ENCODE measurements at regions not wholly inside any gene's neighbourhood (a gene's known extent, or its start where the extent isn't known, plus 50 kb on each side); places are given as distances from the start of the nearest gene placed in this dataset.
"Not testable (repeated sequence)": the region's sequence is repeated elsewhere in the genome, so short reads cannot be mapped to it uniquely, and the experiment has no call there.

DNA sequence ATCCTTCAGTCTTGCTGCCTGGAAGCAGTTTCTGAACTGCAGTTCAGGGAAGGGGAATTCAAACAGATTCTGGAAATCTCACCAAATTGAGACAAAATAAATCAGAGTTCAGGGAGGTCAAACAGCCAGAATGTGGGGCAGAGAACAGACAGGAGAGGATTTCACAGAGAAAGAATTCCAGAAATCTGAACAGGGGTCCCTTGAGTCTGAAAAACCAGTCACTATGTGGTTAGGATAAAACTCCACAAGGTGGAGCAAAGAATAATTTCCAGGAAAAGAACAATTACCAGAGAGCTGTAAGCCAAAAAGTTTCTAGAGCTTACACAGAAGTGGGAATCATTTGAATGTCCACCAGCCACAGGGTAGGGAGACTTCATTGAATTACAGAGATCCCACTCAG, 84.7 kb downstream of the URB2 start:
- Histone ChIP-seq H3K27me3 (ENCODE audit: low read depth, low read length) (no peaks in the 10 kb centered on the region), H3K36me3 (ENCODE audit: control insufficient read depth in 1 of 2, insufficient read depth in 2 of 2, low read length in 2 of 2) (no peaks in the 10 kb centered on the region), H3K4me1 (ENCODE audit: control insufficient read depth in 1 of 2, insufficient read depth in 2 of 2, low read length in 2 of 2) (no peaks in the 10 kb centered on the region), H3K9me3 (ENCODE audit: control insufficient read depth in 1 of 2, low read length in 2 of 2) (peaks cover 0 to 2% of the 10 kb centered on the region in 2 donors), H3K27ac (ENCODE audit: low read length) (no peak overlapping the region), H3K4me3 (ENCODE audit: low read depth in 1 of 2, low read length in 2 of 2) (no peak overlapping the region)

DNA sequence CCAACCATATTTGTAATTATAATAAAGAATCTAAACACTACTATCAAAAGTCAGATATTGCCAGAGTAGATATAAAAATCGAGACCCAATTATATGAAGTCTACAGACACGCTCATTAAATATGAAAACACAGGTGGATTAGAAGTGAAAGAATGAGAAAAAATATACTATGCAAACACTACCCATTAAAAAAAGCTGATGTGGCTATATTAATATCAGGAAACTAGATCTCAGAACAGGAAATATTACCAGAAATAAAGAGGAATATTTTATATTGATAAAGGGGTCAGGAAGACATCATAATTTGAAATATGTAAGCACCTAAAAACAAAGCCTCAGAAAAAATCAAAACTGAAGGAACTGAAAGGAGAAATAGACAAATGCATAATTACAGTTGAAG, 88.3 kb downstream of the URB2 start:
- H3K4me3 ChIP-seq (ENCODE audit: low read depth in 1 of 2, low read length in 2 of 2), result no peak overlapping the region
- no peaks in the 10 kb centered on the region for H3K9me3 ChIP-seq (ENCODE audit: control insufficient read depth in 1 of 2, low read length in 2 of 2)
- H3K27ac ChIP-seq (ENCODE audit: low read length), result no peak overlapping the region
- H3K4me1 ChIP-seq (ENCODE audit: control insufficient read depth in 1 of 2, insufficient read depth in 2 of 2, low read length in 2 of 2), result no peaks in the 10 kb centered on the region
- no peaks in the 10 kb centered on the region for H3K36me3 ChIP-seq (ENCODE audit: control insufficient read depth in 1 of 2, insufficient read depth in 2 of 2, low read length in 2 of 2)
- H3K27me3 ChIP-seq (ENCODE audit: low read depth, low read length), result no peaks in the 10 kb centered on the region

DNA sequence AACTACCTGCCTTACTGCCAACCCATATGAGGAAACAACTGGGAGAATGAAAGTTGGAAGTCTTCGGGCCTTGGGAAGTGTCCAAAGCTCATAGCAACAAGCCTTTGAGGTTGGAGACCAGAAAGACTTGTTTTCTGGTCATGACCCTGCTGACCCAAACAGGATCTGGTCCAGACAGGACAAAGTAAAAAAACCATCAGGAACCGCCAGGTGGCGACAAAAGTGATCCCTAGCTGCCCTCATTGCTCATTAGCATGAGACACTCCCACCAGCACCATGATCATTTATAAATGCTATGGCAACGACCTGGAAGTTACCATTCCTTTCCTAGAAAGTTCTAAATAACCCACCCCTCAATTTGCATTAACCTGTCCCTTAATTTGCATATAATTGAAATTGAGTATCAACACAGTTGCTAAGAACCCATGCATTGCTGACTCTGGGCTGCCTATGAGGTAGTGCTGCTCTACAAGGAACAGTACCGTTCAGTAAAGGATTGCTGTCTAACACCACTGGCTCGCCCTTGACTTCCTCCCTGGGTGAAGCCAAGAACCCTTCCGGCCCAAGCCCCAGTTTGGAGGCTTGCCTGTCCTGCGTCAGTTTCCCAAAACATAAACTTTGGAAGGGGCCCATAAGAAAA, 89.0 kb downstream of the URB2 start:
- Histone ChIP-seq H3K4me1 (ENCODE audit: control insufficient read depth in 1 of 2, insufficient read depth in 2 of 2, low read length in 2 of 2) (no peaks in the 10 kb centered on the region), H3K36me3 (ENCODE audit: control insufficient read depth in 1 of 2, insufficient read depth in 2 of 2, low read length in 2 of 2) (no peaks in the 10 kb centered on the region), H3K4me3 (ENCODE audit: low read depth in 1 of 2, low read length in 2 of 2) (no peak overlapping the region), H3K9me3 (ENCODE audit: control insufficient read depth in 1 of 2, low read length in 2 of 2) (no peaks in the 10 kb centered on the region), H3K27ac (ENCODE audit: low read length) (no peak overlapping the region), H3K27me3 (ENCODE audit: low read depth, low read length) (no peaks in the 10 kb centered on the region)

DNA sequence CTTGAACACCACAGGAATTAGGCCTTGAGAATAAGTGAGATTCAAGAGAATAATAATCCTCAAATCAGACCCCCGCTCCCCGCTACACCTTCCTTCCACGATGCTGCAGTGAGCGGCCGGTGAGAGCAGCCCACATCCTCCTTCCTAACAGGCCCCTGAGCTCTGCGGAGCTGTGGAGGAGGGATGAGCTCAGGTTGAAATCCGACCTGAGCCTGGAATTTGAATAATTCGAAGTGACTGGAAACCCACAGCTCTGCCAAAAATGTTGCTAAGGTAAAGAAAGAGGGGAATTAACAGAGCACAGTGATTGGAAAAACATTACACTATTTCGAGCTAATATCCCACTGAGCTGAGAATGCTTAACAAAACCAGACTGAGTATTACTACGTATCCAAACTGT, 90.0 kb downstream of the URB2 start:
- H3K36me3 ChIP-seq (ENCODE audit: control insufficient read depth in 1 of 2, insufficient read depth in 2 of 2, low read length in 2 of 2), result no peaks in the 10 kb centered on the region
- no peaks in the 10 kb centered on the region for H3K27me3 ChIP-seq (ENCODE audit: low read depth, low read length)
- no peak overlapping the region for H3K4me3 ChIP-seq (ENCODE audit: low read depth in 1 of 2, low read length in 2 of 2)
- H3K9me3 ChIP-seq (ENCODE audit: control insufficient read depth in 1 of 2, low read length in 2 of 2), result no peaks in the 10 kb centered on the region
- H3K27ac ChIP-seq (ENCODE audit: low read length), result no peak overlapping the region
- no peaks in the 10 kb centered on the region for H3K4me1 ChIP-seq (ENCODE audit: control insufficient read depth in 1 of 2, insufficient read depth in 2 of 2, low read length in 2 of 2)

DNA sequence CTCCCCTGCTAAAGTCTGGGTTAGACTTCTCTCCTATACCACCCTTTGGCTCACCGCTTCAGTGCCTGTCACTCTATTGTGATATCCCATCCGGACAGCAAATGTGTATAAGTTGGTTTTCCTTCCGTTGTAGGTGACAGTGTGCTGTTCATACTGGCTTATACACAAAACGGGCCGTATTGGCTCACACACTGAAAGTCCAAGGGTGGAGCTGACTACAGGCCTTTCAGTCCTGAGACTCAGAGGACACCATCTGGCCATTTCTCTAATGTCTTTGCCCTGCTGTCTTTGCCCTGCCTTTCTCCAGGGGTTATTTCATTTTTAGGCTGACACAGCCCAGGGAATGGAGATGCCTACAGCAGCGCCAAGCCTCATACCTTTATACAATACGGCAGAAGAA, 90.7 kb downstream of the URB2 start:
- H3K4me1 ChIP-seq (ENCODE audit: control insufficient read depth in 1 of 2, insufficient read depth in 2 of 2, low read length in 2 of 2), result no peaks in the 10 kb centered on the region
- no peaks in the 10 kb centered on the region for H3K36me3 ChIP-seq (ENCODE audit: control insufficient read depth in 1 of 2, insufficient read depth in 2 of 2, low read length in 2 of 2)
- no peaks in the 10 kb centered on the region for H3K27me3 ChIP-seq (ENCODE audit: low read depth, low read length)
- H3K9me3 ChIP-seq (ENCODE audit: control insufficient read depth in 1 of 2, low read length in 2 of 2), result peaks cover 0 to 3% of the 10 kb centered on the region in 2 donors
- no peak overlapping the region for H3K27ac ChIP-seq (ENCODE audit: low read length)
- no peak overlapping the region for H3K4me3 ChIP-seq (ENCODE audit: low read depth in 1 of 2, low read length in 2 of 2)

DNA sequence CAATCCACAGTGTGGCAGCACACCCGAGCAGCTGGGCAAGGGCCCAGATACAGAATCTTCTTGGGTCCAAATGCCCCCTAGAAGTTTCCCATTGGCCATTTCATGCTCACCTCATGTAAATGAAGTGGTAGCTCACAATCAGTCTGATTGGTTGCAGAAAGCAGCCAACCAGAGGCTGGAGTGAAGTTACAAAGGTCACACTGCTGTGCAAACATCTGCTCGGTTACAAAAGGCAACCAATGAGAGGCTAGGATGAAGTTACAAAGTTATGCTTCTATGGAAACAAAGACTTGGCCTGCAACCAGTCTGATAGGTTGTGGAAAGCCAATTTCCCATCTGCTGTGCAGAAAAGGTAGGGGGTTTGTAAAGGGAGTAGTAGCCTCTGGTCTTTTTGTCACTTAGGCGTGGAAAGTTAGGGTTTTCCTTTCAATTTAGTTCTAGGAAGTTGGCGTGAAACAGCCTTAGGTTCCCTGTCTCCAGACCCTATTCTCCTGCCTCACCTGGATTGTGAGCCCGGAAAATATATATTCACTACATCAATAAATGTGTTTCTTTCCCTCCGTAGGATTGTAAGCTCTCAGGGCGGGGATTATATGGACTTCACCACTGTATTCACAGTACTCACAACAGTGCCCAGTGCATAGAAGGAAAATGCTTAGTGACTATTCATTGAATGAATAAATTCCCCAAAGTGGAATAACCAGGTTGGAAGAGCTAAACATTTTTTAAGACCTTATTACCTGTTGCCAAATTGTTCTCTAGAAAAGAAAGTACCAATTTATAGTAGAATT, 91.9 kb downstream of the URB2 start:
- Histone ChIP-seq H3K4me1 (ENCODE audit: control insufficient read depth in 1 of 2, insufficient read depth in 2 of 2, low read length in 2 of 2) (no peaks in the 10 kb centered on the region), H3K9me3 (ENCODE audit: control insufficient read depth in 1 of 2, low read length in 2 of 2) (peaks cover 0 to 5% of the 10 kb centered on the region in 2 donors), H3K4me3 (ENCODE audit: low read depth in 1 of 2, low read length in 2 of 2) (no peak overlapping the region), H3K27me3 (ENCODE audit: low read depth, low read length) (no peaks in the 10 kb centered on the region), H3K27ac (ENCODE audit: low read length) (no peak overlapping the region), H3K36me3 (ENCODE audit: control insufficient read depth in 1 of 2, insufficient read depth in 2 of 2, low read length in 2 of 2) (no peaks in the 10 kb centered on the region)

DNA sequence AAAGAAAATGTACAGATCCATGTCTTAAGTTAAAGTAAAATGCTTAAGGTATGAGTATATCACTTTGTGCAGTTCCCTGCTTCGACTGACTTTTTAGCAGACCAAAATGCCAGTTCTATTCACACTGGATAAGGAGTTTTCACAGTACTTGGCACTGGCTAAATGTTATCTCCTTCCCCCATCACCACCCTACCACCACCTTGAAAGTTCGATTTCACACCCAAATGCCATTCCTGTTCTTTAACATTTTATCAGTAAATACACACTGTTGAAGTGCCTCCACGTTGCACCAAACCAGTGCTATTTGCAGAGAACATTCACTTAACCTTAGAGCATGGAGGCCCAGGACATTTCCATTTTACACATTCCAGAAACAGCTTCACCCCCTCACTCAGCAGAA, 100.0 kb downstream of the URB2 start:
- Histone ChIP-seq H3K9me3 (ENCODE audit: control insufficient read depth in 1 of 2, low read length in 2 of 2) (peaks cover 0 to 5% of the 10 kb centered on the region in 2 donors), H3K4me1 (ENCODE audit: control insufficient read depth in 1 of 2, insufficient read depth in 2 of 2, low read length in 2 of 2) (no peaks in the 10 kb centered on the region), H3K36me3 (ENCODE audit: control insufficient read depth in 1 of 2, insufficient read depth in 2 of 2, low read length in 2 of 2) (no peaks in the 10 kb centered on the region), H3K27ac (ENCODE audit: low read length) (no peak overlapping the region), H3K4me3 (ENCODE audit: low read depth in 1 of 2, low read length in 2 of 2) (no peak overlapping the region), H3K27me3 (ENCODE audit: low read depth, low read length) (no peaks in the 10 kb centered on the region)

DNA sequence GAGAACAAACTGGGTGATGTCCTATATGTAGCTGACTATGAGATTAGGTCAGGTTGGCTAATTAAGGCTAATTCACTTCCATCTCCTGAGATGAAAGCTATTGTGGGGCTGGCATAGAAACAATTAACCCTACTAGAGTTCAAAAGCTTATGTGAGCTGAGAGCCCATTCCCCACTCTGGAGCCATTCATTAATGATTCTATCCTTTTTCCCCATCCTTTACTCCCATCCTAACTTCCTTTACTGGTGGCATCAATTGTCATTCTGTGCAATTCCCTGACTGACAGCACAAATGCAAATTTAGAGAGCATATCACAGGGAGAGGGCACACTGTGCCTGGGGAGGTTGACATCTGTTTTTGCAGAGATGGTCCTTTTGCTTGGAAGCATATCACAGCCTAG, 103.9 kb downstream of the URB2 start:
- Histone ChIP-seq H3K4me3 (ENCODE audit: low read depth in 1 of 2, low read length in 2 of 2) (no peak overlapping the region), H3K27ac (ENCODE audit: low read length) (no peak overlapping the region), H3K9me3 (ENCODE audit: control insufficient read depth in 1 of 2, low read length in 2 of 2) (no peaks in the 10 kb centered on the region), H3K36me3 (ENCODE audit: control insufficient read depth in 1 of 2, insufficient read depth in 2 of 2, low read length in 2 of 2) (no peaks in the 10 kb centered on the region), H3K4me1 (ENCODE audit: control insufficient read depth in 1 of 2, insufficient read depth in 2 of 2, low read length in 2 of 2) (no peaks in the 10 kb centered on the region), H3K27me3 (ENCODE audit: low read depth, low read length) (no peaks in the 10 kb centered on the region)

DNA sequence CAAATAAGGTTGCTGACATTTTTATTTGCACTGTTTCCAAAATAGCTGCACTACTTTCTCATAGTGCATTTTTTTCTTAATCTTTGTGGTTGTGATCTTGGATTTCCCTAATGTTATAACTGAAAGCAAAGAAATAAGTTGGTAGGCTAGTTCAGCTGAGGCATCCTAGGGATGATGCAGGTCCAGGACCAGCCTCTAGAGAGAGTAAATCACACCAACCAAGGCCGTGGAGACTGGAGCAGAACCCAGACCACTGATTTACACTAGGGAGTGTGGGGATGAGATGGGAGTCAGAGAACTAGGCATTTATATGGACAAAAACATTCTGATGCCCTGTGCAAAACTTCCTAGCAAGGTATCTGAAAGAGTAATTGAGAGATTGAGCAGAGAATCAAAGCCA, 104.5 kb downstream of the URB2 start:
- no peaks in the 10 kb centered on the region for H3K4me1 ChIP-seq (ENCODE audit: control insufficient read depth in 1 of 2, insufficient read depth in 2 of 2, low read length in 2 of 2)
- no peaks in the 10 kb centered on the region for H3K9me3 ChIP-seq (ENCODE audit: control insufficient read depth in 1 of 2, low read length in 2 of 2)
- H3K27me3 ChIP-seq (ENCODE audit: low read depth, low read length), result no peaks in the 10 kb centered on the region

DNA sequence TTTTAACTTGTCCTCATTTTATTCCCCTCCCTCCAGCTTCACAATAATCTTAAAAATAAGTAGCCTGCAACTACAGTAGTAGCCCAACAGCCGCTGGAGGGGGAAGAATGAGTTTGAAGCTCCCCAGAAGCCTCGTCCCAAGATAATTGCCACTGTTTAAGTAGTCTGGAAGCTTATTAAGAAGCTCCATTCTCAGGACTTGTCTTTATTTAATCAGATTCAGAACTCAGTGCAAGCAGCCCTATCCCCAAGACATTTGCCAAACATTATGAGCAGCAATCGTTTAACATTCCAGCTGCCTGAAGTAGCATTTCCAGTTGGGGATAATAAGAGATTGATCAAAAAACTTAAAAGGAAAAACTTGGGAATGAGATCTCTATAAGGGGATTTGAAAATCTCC, 106.0 kb downstream of the URB2 start:
- H3K36me3 ChIP-seq (ENCODE audit: control insufficient read depth in 1 of 2, insufficient read depth in 2 of 2, low read length in 2 of 2), result no peaks in the 10 kb centered on the region
- no peak overlapping the region for H3K4me3 ChIP-seq (ENCODE audit: low read depth in 1 of 2, low read length in 2 of 2)

More for the DNA sequence above, 104.5 kb downstream of the URB2 start:
- Histone ChIP-seq H3K4me3 (ENCODE audit: low read depth in 1 of 2, low read length in 2 of 2) (no peak overlapping the region), H3K36me3 (ENCODE audit: control insufficient read depth in 1 of 2, insufficient read depth in 2 of 2, low read length in 2 of 2) (no peaks in the 10 kb centered on the region), H3K27ac (ENCODE audit: low read length) (no peak overlapping the region)

DNA sequence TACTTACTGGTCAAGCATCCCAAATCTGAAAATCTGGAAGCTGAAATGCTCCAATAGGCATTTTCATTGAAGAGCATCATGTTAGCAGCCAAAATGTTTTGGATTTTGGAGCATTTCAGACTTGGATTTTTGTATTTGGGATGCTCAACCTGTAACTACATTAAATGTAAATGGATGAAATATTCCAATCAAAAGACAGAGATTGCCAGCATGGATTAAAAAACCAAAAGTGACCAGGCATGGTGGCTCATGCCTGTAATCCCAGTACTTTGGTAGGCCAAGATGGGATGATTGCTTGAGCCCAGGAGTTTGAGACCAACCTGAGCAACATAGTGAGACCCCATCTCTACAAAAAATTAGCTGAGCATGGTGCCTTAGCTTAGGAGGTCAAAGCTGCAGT, 110.3 kb downstream of the URB2 start:
- Histone ChIP-seq H3K36me3 (ENCODE audit: control insufficient read depth in 1 of 2, insufficient read depth in 2 of 2, low read length in 2 of 2) (no peaks in the 10 kb centered on the region), H3K4me1 (ENCODE audit: control insufficient read depth in 1 of 2, insufficient read depth in 2 of 2, low read length in 2 of 2) (no peaks in the 10 kb centered on the region), H3K27ac (ENCODE audit: low read length) (no peak overlapping the region), H3K4me3 (ENCODE audit: low read depth in 1 of 2, low read length in 2 of 2) (no peak overlapping the region), H3K9me3 (ENCODE audit: control insufficient read depth in 1 of 2, low read length in 2 of 2) (peaks cover 7 to 18% of the 10 kb centered on the region in 2 donors), H3K27me3 (ENCODE audit: low read depth, low read length) (no peaks in the 10 kb centered on the region)

More for the DNA sequence above, 106.0 kb downstream of the URB2 start:
- Histone ChIP-seq H3K9me3 (ENCODE audit: control insufficient read depth in 1 of 2, low read length in 2 of 2) (peaks cover 2 to 10% of the 10 kb centered on the region in 2 donors), H3K27me3 (ENCODE audit: low read depth, low read length) (no peaks in the 10 kb centered on the region), H3K4me1 (ENCODE audit: control insufficient read depth in 1 of 2, insufficient read depth in 2 of 2, low read length in 2 of 2) (no peaks in the 10 kb centered on the region), H3K27ac (ENCODE audit: low read length) (no peak overlapping the region)

DNA sequence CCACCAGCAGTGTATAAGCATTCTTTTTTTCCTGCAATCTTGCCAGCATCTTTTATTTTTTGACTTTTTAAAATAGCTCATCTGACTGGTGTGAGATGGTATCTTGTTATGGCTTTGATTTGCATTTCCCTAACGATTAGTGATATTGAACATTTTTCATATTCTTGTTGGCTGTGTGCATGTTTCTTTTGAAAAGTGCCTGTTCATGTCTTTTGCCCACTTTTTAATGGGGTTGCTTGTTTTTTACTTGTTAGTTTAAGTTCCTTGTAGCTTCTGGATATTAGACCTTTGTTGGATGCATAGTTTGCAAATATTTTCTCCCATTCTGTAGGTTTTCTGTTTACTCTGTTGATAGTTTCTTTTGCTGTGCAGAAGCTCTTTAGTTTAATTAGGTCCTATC, 116.6 kb downstream of the URB2 start:
- peaks cover under 1 to 23% of the 10 kb centered on the region in 2 donors for H3K9me3 ChIP-seq (ENCODE audit: control insufficient read depth in 1 of 2, low read length in 2 of 2)
- not testable (repeated sequence) for H3K27me3 ChIP-seq (ENCODE audit: low read depth, low read length); H3K36me3 ChIP-seq (ENCODE audit: control insufficient read depth in 1 of 2, insufficient read depth in 2 of 2, low read length in 2 of 2); H3K4me3 ChIP-seq (ENCODE audit: low read depth in 1 of 2, low read length in 2 of 2); H3K27ac ChIP-seq (ENCODE audit: low read length); H3K4me1 ChIP-seq (ENCODE audit: control insufficient read depth in 1 of 2, insufficient read depth in 2 of 2, low read length in 2 of 2)

Measured in muscle layer of duodenum (tissue), 2 donors.